ENCODE measurements at regions not wholly inside any gene's neighbourhood (a gene's known extent, or its start where the extent isn't known, plus 50 kb on each side); places are given as distances from the start of the nearest gene placed in this dataset.

DNA sequence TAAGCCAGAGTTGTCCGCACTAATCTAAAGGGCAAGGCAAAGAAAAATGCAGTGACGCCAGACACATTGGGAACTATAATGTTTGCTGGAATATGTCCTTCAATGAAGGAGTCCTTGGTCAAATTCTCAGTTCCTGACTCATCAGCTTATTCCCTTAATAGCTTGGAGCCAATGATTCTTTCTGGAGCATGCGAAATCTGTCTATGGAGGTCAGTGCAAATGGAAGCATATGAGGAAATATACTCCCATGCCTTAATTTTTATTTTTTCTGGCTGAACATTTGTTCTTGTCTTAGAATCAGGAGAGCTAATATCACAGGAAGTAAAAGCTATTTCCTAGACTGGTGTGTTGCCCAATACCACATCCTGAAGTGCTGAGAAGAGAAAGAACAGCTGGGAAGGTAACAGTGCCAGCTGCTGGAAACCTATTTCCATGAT lies 289.8 kb upstream of the SPRY2 start:
- TF ChIP-seq, protein P1, sequence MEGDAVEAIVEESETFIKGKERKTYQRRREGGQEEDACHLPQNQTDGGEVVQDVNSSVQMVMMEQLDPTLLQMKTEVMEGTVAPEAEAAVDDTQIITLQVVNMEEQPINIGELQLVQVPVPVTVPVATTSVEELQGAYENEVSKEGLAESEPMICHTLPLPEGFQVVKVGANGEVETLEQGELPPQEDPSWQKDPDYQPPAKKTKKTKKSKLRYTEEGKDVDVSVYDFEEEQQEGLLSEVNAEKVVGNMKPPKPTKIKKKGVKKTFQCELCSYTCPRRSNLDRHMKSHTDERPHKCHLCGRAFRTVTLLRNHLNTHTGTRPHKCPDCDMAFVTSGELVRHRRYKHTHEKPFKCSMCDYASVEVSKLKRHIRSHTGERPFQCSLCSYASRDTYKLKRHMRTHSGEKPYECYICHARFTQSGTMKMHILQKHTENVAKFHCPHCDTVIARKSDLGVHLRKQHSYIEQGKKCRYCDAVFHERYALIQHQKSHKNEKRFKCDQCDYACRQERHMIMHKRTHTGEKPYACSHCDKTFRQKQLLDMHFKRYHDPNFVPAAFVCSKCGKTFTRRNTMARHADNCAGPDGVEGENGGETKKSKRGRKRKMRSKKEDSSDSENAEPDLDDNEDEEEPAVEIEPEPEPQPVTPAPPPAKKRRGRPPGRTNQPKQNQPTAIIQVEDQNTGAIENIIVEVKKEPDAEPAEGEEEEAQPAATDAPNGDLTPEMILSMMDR (IDR thresholded peaks at IDR 0.05; ENCODE audit: poor library complexity, severe bottlenecking) = no peak
- TF ChIP-seq EZH2 (IDR thresholded peaks at IDR 0.05; ENCODE audit: borderline replicate concordance, insufficient read depth, low read length, poor library complexity, severe bottlenecking) (no peak), MXI1 (conservative IDR thresholded peaks at IDR 0.05; ENCODE audit: poor library complexity, severe bottlenecking) (no peak), RAD21 (conservative IDR thresholded peaks at IDR 0.05) (no peak), POLR2AphosphoS5 (IDR thresholded peaks at IDR 0.05) (no peak), EP300 (conservative IDR thresholded peaks at IDR 0.05; ENCODE audit: poor library complexity, severe bottlenecking) (no peak), TAF1 (IDR thresholded peaks at IDR 0.05; ENCODE audit: low read depth) (no peak), SMC3 (conservative IDR thresholded peaks at IDR 0.05; ENCODE audit: poor library complexity) (no peak)
- TF ChIP-seq, protein P2, sequence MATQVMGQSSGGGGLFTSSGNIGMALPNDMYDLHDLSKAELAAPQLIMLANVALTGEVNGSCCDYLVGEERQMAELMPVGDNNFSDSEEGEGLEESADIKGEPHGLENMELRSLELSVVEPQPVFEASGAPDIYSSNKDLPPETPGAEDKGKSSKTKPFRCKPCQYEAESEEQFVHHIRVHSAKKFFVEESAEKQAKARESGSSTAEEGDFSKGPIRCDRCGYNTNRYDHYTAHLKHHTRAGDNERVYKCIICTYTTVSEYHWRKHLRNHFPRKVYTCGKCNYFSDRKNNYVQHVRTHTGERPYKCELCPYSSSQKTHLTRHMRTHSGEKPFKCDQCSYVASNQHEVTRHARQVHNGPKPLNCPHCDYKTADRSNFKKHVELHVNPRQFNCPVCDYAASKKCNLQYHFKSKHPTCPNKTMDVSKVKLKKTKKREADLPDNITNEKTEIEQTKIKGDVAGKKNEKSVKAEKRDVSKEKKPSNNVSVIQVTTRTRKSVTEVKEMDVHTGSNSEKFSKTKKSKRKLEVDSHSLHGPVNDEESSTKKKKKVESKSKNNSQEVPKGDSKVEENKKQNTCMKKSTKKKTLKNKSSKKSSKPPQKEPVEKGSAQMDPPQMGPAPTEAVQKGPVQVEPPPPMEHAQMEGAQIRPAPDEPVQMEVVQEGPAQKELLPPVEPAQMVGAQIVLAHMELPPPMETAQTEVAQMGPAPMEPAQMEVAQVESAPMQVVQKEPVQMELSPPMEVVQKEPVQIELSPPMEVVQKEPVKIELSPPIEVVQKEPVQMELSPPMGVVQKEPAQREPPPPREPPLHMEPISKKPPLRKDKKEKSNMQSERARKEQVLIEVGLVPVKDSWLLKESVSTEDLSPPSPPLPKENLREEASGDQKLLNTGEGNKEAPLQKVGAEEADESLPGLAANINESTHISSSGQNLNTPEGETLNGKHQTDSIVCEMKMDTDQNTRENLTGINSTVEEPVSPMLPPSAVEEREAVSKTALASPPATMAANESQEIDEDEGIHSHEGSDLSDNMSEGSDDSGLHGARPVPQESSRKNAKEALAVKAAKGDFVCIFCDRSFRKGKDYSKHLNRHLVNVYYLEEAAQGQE (IDR thresholded peaks at IDR 0.05; ENCODE audit: borderline replicate concordance) = no peak
- Histone ChIP-seq H3K27me3 (ENCODE audit: insufficient read depth, low read depth, low read length) (no peaks in the 10 kb centered on the region), H3K79me2 (replicated peaks; ENCODE audit: insufficient read depth, low read length) (no peaks in the 10 kb centered on the region), H3K9me3 (ENCODE audit: low read length) (no peaks in the 10 kb centered on the region), H3K27ac (ENCODE audit: low read length) (no peak overlapping the region), H3K36me3 (ENCODE audit: insufficient read depth, low read length) (no peaks in the 10 kb centered on the region), H2AFZ (ENCODE audit: low read depth, low read length) (no peak overlapping the region), H3K9me2 (ENCODE audit: insufficient read depth, low read length) (no peaks in the 10 kb centered on the region), H3K9ac (ENCODE audit: low read length) (no peak overlapping the region), H3K4me2 (ENCODE audit: low read length) (no peak overlapping the region), H4K20me1 (ENCODE audit: insufficient read depth) (no peaks in the 10 kb centered on the region), H3K4me3 (ENCODE audit: low read length) (no peak overlapping the region), H3F3A (ENCODE audit: insufficient read depth, low read length, poor library complexity, severe bottlenecking) (no peaks in the 10 kb centered on the region)

DNA sequence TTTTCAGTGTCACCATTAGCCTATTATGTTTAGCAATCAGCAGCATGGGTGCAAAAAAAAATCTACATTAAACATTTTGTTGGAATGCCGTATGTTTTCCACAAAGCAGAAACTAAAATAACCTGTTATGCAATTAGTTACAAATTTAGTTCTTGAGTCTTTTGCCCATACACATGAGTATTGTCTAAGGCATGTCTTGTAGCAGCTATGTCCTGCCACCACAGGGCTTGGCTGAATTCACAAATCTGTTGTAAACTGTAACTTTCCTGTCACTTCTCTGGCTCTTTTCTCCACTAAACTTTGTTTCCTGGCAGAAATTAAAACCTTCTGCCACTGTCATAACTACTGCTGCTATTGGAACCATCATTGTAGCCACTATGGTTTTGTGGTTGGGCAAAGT lies 277.9 kb upstream of the SPRY2 start:
- H3K4me3 ChIP-seq (ENCODE audit: low read length) = no peak overlapping the region
- no peaks in the 10 kb centered on the region for H3K9me3 ChIP-seq (ENCODE audit: low read length)
- H3K27ac ChIP-seq (ENCODE audit: low read length) = no peak overlapping the region
- H3K27me3 ChIP-seq (ENCODE audit: insufficient read depth, low read depth, low read length) = no peaks in the 10 kb centered on the region
- H2AFZ ChIP-seq (ENCODE audit: low read depth, low read length) = no peak overlapping the region
- no peak overlapping the region for H3K9ac ChIP-seq (ENCODE audit: low read length)
- H3K9me2 ChIP-seq (ENCODE audit: insufficient read depth, low read length) = no peaks in the 10 kb centered on the region
- no peaks in the 10 kb centered on the region for H3F3A ChIP-seq (ENCODE audit: insufficient read depth, low read length, poor library complexity, severe bottlenecking)
- H3K36me3 ChIP-seq (ENCODE audit: insufficient read depth, low read length) = no peaks in the 10 kb centered on the region
- H4K20me1 ChIP-seq (ENCODE audit: insufficient read depth) = no peaks in the 10 kb centered on the region
- H3K4me2 ChIP-seq (ENCODE audit: low read length) = no peak overlapping the region
- TF ChIP-seq TAF1 (IDR thresholded peaks at IDR 0.05; ENCODE audit: low read depth) = no peak
- TF ChIP-seq MXI1 (conservative IDR thresholded peaks at IDR 0.05; ENCODE audit: poor library complexity, severe bottlenecking) = no peak
- no peak for TF ChIP-seq POLR2AphosphoS5 (IDR thresholded peaks at IDR 0.05)
- no peak for TF ChIP-seq RAD21 (conservative IDR thresholded peaks at IDR 0.05)
- TF ChIP-seq EP300 (conservative IDR thresholded peaks at IDR 0.05; ENCODE audit: poor library complexity, severe bottlenecking) = no peak
- TF ChIP-seq, protein P1 (IDR thresholded peaks at IDR 0.05; ENCODE audit: poor library complexity, severe bottlenecking) = no peak
- TF ChIP-seq EZH2 (IDR thresholded peaks at IDR 0.05; ENCODE audit: borderline replicate concordance, insufficient read depth, low read length, poor library complexity, severe bottlenecking) = no peak
- TF ChIP-seq, protein P2 (IDR thresholded peaks at IDR 0.05; ENCODE audit: borderline replicate concordance) = no peak
- TF ChIP-seq SMC3 (conservative IDR thresholded peaks at IDR 0.05; ENCODE audit: poor library complexity) = no peak
- no peaks in the 10 kb centered on the region for H3K79me2 ChIP-seq (replicated peaks; ENCODE audit: insufficient read depth, low read length)
